ENCODE measurements at regions not wholly inside any gene's neighbourhood (a gene's known extent, or its start where the extent isn't known, plus 50 kb on each side); places are given as distances from the start of the nearest gene placed in this dataset.

DNA sequence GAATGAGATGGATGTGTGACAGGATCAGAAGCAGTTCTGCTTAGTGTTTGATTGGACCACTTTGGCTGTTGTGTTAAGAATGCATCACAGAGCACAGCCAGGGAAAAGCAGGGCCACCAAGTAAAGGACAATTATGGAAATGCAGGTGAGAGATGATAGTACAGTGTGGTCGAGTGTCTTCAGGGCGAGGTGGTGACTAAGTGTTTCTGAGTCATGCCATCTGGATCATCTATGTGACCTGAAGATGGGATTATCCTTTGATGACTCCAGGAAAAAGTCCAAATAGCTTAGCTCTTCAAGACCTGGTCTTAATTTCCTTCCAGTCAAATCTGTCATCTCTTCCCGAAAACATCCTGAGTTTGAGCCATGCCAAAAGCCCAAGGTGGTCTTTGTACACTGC, 523.2 kb upstream of the IGFBP3 start:
- TF ChIP-seq POLR2A (IDR thresholded peaks at IDR 0.05) (no peak), CTCF (IDR thresholded peaks at IDR 0.05) (no peak)
